ENCODE measurements at regions not wholly inside any gene's neighbourhood (a gene's known extent, or its start where the extent isn't known, plus 50 kb on each side); places are given as distances from the start of the nearest gene placed in this dataset.
A peak's percentile ranks its signal among the peaks of the same experiment; 100 is the strongest.

DNA sequence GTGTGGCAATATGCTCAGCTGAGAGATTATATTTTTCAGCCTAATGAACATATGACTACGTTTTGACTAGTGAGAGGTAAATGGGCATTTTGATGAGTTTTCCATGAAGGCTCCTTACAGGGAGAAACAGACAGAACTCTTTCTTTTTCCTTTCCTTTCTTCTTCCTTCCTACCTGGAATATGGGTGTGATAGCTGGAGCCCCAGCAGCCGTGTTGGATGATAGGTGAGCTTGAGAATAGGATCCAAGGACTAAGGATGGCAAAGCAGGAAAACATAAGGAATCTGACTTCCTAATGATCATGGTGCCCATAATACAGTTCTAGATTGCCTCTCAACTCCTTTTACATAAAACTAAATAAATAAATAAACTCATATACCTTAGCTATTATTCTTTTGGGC lies 124.0 kb downstream of the MAIP1 start:
- Histone ChIP-seq H3K27ac (no peak overlapping the region), H3K4me1 (peaks cover 46% of the 10 kb centered on the region), H3K9ac (no peak overlapping the region), H3K36me3 (no peaks in the 10 kb centered on the region), H3K4me3 (no peak overlapping the region), H3K4me2 (no peak overlapping the region), H3K9me3 (peaks cover 5% of the 10 kb centered on the region; the same call in 1 of the 2 replicates), H4K20me1 (no peaks in the 10 kb centered on the region), H3K27me3 (no peaks in the 10 kb centered on the region)
- TF ChIP-seq Cebpa-rat (IDR thresholded peaks at IDR 0.05), result no peak

DNA sequence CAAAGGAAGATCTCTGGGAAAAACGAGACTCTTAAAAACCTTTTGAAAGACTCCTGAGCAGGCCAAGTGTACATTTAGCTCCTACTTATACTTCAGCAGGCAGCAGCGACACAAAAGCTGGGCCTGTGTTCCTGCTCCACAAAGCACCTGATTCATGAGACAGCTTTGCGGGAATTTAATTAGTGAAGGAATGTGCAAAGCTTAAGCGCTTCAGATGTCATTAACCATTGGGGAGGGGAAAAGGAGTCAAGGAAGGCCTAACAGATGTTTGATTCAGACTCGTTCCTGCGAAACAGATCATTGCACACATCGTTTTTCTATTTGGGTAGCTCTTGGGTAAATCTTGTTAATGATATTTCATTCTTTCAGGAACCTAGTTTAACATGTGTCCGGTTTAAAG lies 125.9 kb downstream of the MAIP1 start:
- Histone ChIP-seq H3K36me3 (no peaks in the 10 kb centered on the region), H3K27ac (peak overlapping the region; percentile 61; the same call in 1 of the 2 replicates), H3K9me3 (peaks cover 5% of the 10 kb centered on the region; the same call in 1 of the 2 replicates), H3K27me3 (no peaks in the 10 kb centered on the region), H4K20me1 (no peaks in the 10 kb centered on the region), H3K4me2 (peak overlapping the region; percentile 81), H3K4me3 (no peak overlapping the region), H3K9ac (no peak overlapping the region), H3K4me1 (peaks cover 56% of the 10 kb centered on the region)
- TF ChIP-seq Cebpa-rat (IDR thresholded peaks at IDR 0.05), result no peak

- Histone ChIP-seq H3K27ac (peak overlapping the region; percentile 61), H3K4me1 (peaks cover 56% of the 10 kb centered on the region), H3K9me3 (peaks cover 5% of the 10 kb centered on the region; the same call in 1 of the 2 replicates), H3K36me3 (no peaks in the 10 kb centered on the region), H3K4me3 (peak overlapping the region; percentile 19), H3K4me2 (peak overlapping the region; percentile 81), H3K27me3 (no peaks in the 10 kb centered on the region), H4K20me1 (no peaks in the 10 kb centered on the region), H3K9ac (no peak overlapping the region; the same call in 1 of the 2 replicates)
- TF ChIP-seq Cebpa-rat (IDR thresholded peaks at IDR 0.05), result no peak
These were observed 126.4 kb downstream of the MAIP1 start for GRCh38 chr2:200081811-200082210.

DNA sequence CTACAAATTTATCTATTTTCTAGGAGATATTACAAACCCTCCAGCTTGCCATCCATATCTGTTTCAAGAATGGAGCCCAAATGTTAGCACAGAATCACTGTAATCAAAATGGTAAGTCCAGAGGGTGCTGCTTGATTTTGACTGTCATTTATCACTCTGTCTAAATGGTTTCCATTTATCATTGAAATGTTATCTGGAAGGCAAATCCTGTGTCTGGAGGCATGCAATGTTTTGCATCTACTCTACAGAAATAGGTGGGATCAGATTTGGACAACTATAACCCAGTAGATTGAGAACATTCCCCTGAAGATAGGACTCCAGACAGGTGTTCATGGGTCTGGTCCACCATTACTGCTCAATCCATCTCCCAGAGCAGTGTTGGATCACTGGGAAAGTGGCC lies 128.7 kb downstream of the MAIP1 start:
- Histone ChIP-seq H3K9ac (no peak overlapping the region), H3K36me3 (no peaks in the 10 kb centered on the region), H3K4me3 (no peak overlapping the region), H3K27ac (no peak overlapping the region), H4K20me1 (no peaks in the 10 kb centered on the region), H3K27me3 (no peaks in the 10 kb centered on the region), H3K4me1 (peaks cover 56% of the 10 kb centered on the region), H3K9me3 (peaks cover 5% of the 10 kb centered on the region; the same call in 1 of the 2 replicates), H3K4me2 (peak overlapping the region; percentile 81)
- no peak for TF ChIP-seq Cebpa-rat (IDR thresholded peaks at IDR 0.05)

DNA sequence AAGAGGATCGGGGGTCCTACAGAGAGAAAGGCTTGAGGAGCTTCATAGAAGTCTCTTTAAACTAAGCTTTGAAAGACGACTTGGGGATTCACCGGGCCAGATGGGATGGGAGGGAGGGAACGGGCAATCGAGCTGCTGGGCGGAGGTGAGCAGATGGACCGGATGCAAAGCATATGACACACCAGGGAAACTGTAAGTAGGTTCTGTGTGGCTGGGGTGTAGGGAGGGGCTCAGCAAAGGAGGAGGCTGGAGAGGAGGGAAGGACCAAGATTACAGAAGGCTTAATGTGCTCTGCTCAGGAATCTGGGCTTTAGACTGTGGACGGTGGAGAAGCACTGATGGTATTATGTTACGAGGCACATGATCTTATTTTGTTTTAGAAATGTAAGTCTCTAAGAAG lies 131.5 kb downstream of the MAIP1 start:
- Histone ChIP-seq H3K4me1 (peaks cover 40% of the 10 kb centered on the region), H4K20me1 (no peaks in the 10 kb centered on the region), H3K4me2 (no peak overlapping the region), H3K36me3 (no peaks in the 10 kb centered on the region), H3K9ac (no peak overlapping the region), H3K27ac (no peak overlapping the region), H3K9me3 (no peaks in the 10 kb centered on the region; the same call in 1 of the 2 replicates), H3K27me3 (no peaks in the 10 kb centered on the region), H3K4me3 (no peak overlapping the region)
- TF ChIP-seq Cebpa-rat (IDR thresholded peaks at IDR 0.05), result no peak

GRCh38 chr2:200087451-200087850 lies 132.1 kb downstream of the MAIP1 start:
- H3K36me3 ChIP-seq, result no peaks in the 10 kb centered on the region
- H3K9me3 ChIP-seq, result no peaks in the 10 kb centered on the region; the same call in 1 of the 2 replicates
- no peaks in the 10 kb centered on the region for H3K27me3 ChIP-seq
- no peaks in the 10 kb centered on the region for H4K20me1 ChIP-seq
- no peak overlapping the region for H3K9ac ChIP-seq
- H3K4me3 ChIP-seq, result no peak overlapping the region
- H3K4me2 ChIP-seq, result no peak overlapping the region
- no peak for TF ChIP-seq Cebpa-rat (IDR thresholded peaks at IDR 0.05)
- H3K4me1 ChIP-seq, result peaks cover 35% of the 10 kb centered on the region
- H3K27ac ChIP-seq, result no peak overlapping the region

DNA sequence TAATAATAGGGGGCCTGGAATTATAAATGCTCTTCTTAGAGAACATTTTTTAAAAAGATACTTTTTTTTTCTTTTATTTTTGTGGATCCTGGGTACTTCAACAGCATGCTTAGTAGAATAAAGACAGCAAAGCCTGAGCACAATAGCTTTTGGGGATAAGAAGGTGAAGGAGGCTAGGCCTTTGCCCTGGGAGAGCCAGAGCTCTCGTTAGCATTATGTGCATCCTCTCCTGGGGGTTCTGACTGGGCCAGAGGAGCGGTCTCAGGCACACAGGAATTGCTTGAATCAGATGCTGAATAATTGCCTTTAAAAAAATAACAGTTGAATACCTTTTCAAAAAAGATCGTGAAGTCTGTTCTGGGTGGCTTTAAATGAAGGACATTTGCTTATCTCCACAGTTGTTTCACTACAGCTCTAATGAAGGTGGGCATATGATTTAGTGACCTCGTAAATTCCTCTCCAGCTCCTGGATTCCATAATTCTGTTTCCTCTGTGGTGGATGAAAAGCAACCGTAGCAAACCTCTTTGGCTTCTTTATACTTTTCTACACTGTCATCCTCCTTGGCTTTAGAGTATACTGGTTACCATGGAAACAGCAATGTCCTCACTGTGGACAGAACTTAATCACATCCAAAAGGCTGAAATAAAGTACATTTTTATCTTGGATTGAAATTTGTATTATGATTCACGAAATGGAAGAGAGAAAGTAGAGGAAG lies 133.8 kb downstream of the MAIP1 start:
- TF ChIP-seq Cebpa-rat (IDR thresholded peaks at IDR 0.05), result no peak
- Histone ChIP-seq H3K36me3 (no peaks in the 10 kb centered on the region), H3K9me3 (no peaks in the 10 kb centered on the region; the same call in 1 of the 2 replicates), H3K9ac (no peak overlapping the region), H3K27me3 (no peaks in the 10 kb centered on the region), H4K20me1 (no peaks in the 10 kb centered on the region), H3K4me1 (peaks cover 18% of the 10 kb centered on the region), H3K4me2 (no peak overlapping the region), H3K27ac (no peak overlapping the region), H3K4me3 (no peak overlapping the region)

GRCh38 chr2:200089756-200090109 lies 134.4 kb downstream of the MAIP1 start:
- TF ChIP-seq Cebpa-rat (IDR thresholded peaks at IDR 0.05), result no peak
- Histone ChIP-seq H4K20me1 (no peaks in the 10 kb centered on the region), H3K9me3 (no peaks in the 10 kb centered on the region; the same call in 1 of the 2 replicates), H3K4me1 (peaks cover 13% of the 10 kb centered on the region), H3K27me3 (no peaks in the 10 kb centered on the region), H3K9ac (no peak overlapping the region), H3K27ac (no peak overlapping the region), H3K4me2 (peak overlapping the region; percentile 15), H3K36me3 (no peaks in the 10 kb centered on the region), H3K4me3 (no peak overlapping the region)

DNA sequence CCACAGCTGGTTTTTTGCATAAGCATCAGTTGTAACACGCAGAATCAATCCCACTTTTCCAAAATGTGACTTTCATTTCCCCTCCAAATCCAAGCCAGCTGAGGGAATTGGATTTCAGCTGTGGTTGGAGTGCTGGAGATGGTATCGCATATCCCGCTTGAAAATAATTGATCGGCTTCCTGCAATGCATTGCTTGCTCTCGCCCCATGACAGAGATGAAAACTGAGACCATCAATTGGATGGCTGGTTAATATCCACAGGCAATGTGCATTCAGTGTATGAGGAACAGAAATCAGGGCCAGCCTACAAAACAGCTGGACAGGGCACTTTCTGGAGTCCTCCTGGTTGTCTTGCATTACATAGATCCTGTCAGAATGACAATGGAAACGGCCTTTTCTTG lies 135.3 kb downstream of the MAIP1 start:
- no peak for TF ChIP-seq Cebpa-rat (IDR thresholded peaks at IDR 0.05)
- H3K9ac ChIP-seq, result no peak overlapping the region
- no peak overlapping the region for H3K4me3 ChIP-seq
- no peaks in the 10 kb centered on the region for H3K36me3 ChIP-seq
- no peak overlapping the region for H3K27ac ChIP-seq
- peaks cover 7% of the 10 kb centered on the region for H3K4me1 ChIP-seq
- no peaks in the 10 kb centered on the region for H4K20me1 ChIP-seq
- no peaks in the 10 kb centered on the region for H3K9me3 ChIP-seq
- no peak overlapping the region for H3K4me2 ChIP-seq
- no peaks in the 10 kb centered on the region for H3K27me3 ChIP-seq

- Histone ChIP-seq H3K4me1 (peaks cover 7% of the 10 kb centered on the region), H3K4me3 (no peak overlapping the region), H3K36me3 (no peaks in the 10 kb centered on the region), H3K27me3 (no peaks in the 10 kb centered on the region), H3K4me2 (no peak overlapping the region), H3K9ac (no peak overlapping the region), H3K27ac (no peak overlapping the region), H3K9me3 (no peaks in the 10 kb centered on the region), H4K20me1 (no peaks in the 10 kb centered on the region)
- TF ChIP-seq Cebpa-rat (IDR thresholded peaks at IDR 0.05), result no peak
These were observed 135.7 kb downstream of the MAIP1 start for GRCh38 chr2:200091126-200091525.

All from BLaER1 (cell line).